Peyer's patch (tissue), 4 donors: ENCODE measurements at regions not wholly inside any gene's neighbourhood (a gene's known extent, or its start where the extent isn't known, plus 50 kb on each side); places are given as distances from the start of the nearest gene placed in this dataset.

Experiments
- CTCF ChIP-seq, 6 experiments: fragments of 450-650 bp in 4 of 6; fragments of 200-600 bp in 2 of 6; sonication (generic) in 1 of 6; IDR thresholded peaks; one replicate each; pipeline ENCODE4 v1.5.1; 2017 to 2019; ENCODE audit warnings: antibody characterized with exemption in 6 of 6, mild to moderate bottlenecking in 3 of 6, moderate library complexity in 1 of 6
- POLR2A ChIP-seq, 2 donors: fragments of 450-650 bp; IDR thresholded peaks; one replicate each; pipeline ENCODE4 v1.5.1; 2017; ENCODE audit warnings: antibody characterized with exemption in 2 of 2, mild to moderate bottlenecking in 2 of 2, moderate library complexity in 2 of 2

- TF ChIP-seq CTCF (IDR thresholded peaks at IDR 0.05) = no peak
- no peak for TF ChIP-seq POLR2A (IDR thresholded peaks at IDR 0.05)
Measured at GRCh38 chr11:29017941-29018340, 909.8 kb downstream of the METTL15 start.
